ENCODE measurements at regions not wholly inside any gene's neighbourhood (a gene's known extent, or its start where the extent isn't known, plus 50 kb on each side); places are given as distances from the start of the nearest gene placed in this dataset.
"Not testable (repeated sequence)": the region's sequence is repeated elsewhere in the genome, so short reads cannot be mapped to it uniquely, and the experiment has no call there.

DNA sequence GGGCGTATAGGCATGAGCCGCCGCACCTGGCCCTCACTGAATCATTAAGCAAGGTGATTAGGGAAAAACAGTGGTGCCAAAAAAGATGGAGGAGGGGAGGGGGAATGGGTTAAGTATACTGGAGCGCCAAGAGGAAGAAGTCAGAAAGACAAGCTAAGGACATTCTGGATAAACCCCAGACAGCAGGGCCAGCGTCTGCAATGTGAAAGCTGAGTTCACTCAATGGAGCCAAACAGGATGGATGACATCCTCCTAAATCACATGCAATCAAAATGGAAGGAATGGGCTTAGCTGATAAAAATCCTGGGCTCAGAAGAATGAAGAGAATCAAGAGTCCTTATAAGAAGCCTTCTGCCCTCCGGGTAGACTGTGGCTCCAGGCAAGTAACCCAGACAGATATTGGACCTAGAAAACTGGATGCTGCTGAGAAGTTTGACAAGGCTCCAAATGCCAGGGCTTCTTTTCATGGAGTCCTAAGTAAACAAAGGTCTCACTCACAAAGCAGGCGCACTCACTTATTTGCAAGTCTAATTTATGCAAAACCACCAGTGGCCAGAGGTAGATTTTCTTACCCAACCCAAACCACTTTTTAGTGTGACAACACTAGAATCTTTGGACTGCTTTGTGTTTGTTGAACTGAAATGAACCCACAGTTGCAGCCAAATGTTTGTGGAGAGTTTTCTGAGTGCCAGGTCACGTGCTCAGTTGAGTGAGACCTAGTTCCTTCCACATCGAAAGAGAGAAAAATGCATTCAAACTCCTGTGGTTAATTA is 519.1 kb upstream of the AUTS2 start:
- no peaks in the 10 kb centered on the region for H3K27me3 Mint-ChIP-seq
- H3K36me3 Mint-ChIP-seq: no peaks in the 10 kb centered on the region
- CTCF ChIA-PET: no interaction called here
- H3K4me3 Mint-ChIP-seq: no peak overlapping the region
- no peak overlapping the region for H3K27ac Mint-ChIP-seq
- no peaks in the 10 kb centered on the region for H3K4me1 Mint-ChIP-seq
- peaks cover 19% of the 10 kb centered on the region for H3K9me3 Mint-ChIP-seq (ENCODE audit: low read depth)
- DNase-seq (no peak), ATAC-seq (no peak)

DNA sequence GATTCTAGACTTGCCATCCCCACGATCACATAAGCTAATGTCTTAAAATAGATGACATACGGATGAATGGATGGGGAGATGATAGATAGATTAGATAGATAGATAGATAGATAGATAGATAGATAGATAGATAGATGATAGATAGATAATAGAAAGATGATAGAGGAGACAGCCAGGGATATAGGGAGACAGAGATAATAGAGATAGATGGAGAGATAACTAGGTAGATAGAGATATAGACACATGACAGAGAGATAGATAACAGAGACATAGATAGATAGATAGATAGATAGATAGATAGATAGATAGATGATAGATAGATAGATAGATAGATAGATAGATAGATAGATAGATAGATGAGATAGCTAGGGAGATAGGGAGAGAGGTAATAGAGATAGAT is 511.0 kb upstream of the AUTS2 start:
- H3K36me3 Mint-ChIP-seq, H3K27ac Mint-ChIP-seq, DNase-seq, H3K4me3 Mint-ChIP-seq, H3K27me3 Mint-ChIP-seq, H3K4me1 Mint-ChIP-seq, CTCF ChIA-PET, ATAC-seq: not testable (repeated sequence)
- H3K9me3 Mint-ChIP-seq (ENCODE audit: low read depth): peaks cover 17% of the 10 kb centered on the region

DNA sequence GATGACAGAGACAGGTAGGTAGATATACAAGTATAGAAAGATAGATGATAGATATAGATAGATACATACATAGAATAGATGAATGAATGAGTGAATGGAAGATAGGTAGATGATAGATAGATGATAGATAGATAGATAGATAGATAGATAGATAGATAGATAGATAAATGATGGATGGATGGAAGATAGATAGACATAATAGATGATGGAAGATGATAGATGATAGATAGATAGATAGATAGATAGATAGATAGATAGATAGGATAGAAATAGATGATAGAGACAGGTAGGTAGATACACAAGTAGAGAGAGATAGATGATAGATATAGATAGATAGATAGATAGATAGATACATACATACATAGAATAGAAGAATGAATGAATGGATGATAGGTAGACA is 510.1 kb upstream of the AUTS2 start:
- no peak for ATAC-seq
- Mint-ChIP-seq H3K4me1 (no peaks in the 10 kb centered on the region), H3K27ac (no peak overlapping the region), H3K9me3 (ENCODE audit: low read depth) (peaks cover 14% of the 10 kb centered on the region), H3K4me3 (no peak overlapping the region), H3K27me3 (no peaks in the 10 kb centered on the region), H3K36me3 (no peaks in the 10 kb centered on the region)
- DNase-seq: no peak
- CTCF ChIA-PET: no interaction called here

DNA sequence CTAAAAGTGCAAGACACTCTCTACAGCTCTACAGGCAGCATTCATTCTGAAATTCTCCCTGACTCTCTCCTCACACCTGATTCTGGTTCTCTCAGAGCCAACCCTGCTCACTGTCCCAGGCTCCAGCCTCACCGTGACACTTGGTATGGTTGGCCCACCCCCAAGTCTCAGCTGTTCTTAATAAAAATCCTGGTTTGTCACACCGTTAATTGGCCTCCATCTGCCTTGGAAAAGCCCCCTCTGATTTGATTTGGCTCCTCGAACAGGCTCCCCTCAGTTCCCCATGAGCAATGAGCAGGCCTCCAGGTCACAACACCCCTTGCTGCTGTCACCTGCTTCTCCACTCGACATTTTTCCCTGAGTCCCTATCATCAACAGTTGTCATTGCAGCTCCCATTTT is 507.3 kb upstream of the AUTS2 start:
- no peaks in the 10 kb centered on the region for H3K36me3 Mint-ChIP-seq
- CTCF ChIA-PET: no interaction called here
- ATAC-seq: no peak
- no peaks in the 10 kb centered on the region for H3K27me3 Mint-ChIP-seq
- H3K27ac Mint-ChIP-seq: no peak overlapping the region
- DNase-seq: no peak
- no peaks in the 10 kb centered on the region for H3K4me1 Mint-ChIP-seq
- H3K9me3 Mint-ChIP-seq (ENCODE audit: low read depth): peaks cover 23% of the 10 kb centered on the region
- H3K4me3 Mint-ChIP-seq: no peak overlapping the region

- DNase-seq (no peak), ATAC-seq (no peak)
- Mint-ChIP-seq H3K4me3 (no peak overlapping the region), H3K4me1 (no peaks in the 10 kb centered on the region), H3K36me3 (no peaks in the 10 kb centered on the region), H3K27ac (no peak overlapping the region), H3K9me3 (ENCODE audit: low read depth) (peaks cover 20% of the 10 kb centered on the region), H3K27me3 (no peaks in the 10 kb centered on the region)
- CTCF ChIA-PET: no interaction called here
Observed at GRCh38 chr7:69091521-69091920, 506.8 kb upstream of the AUTS2 start.

- ATAC-seq: no peak
- Mint-ChIP-seq H3K27ac (no peak overlapping the region), H3K4me1 (no peaks in the 10 kb centered on the region), H3K9me3 (ENCODE audit: low read depth) (peaks cover 15% of the 10 kb centered on the region), H3K36me3 (no peaks in the 10 kb centered on the region), H3K27me3 (no peaks in the 10 kb centered on the region), H3K4me3 (no peak overlapping the region)
- DNase-seq: no peak
- CTCF ChIA-PET: no interaction called here
Observed at GRCh38 chr7:69095127-69095526, 503.1 kb upstream of the AUTS2 start.

DNA sequence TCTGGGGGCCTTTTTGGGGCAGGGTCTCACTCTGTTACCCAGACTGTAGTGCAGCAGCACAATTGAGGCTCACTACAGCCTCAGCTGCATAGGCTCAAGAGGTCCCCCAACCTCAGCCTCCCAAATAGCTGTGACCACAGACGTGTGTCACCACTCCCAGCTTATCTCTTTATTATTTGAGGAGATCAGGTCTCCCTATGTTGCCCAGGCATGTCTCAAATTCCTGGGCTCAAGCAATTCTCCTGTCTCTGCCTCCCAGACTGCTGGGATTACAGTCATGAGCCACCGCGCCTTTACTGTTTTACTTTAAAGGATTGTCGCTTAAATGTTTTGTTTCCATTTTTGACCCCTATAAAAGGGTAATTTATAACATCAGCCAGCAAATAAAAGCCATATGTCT is 502.6 kb upstream of the AUTS2 start:
- Mint-ChIP-seq H3K4me3 (no peak overlapping the region), H3K27ac (no peak overlapping the region), H3K36me3 (no peaks in the 10 kb centered on the region), H3K9me3 (ENCODE audit: low read depth) (peaks cover 15% of the 10 kb centered on the region), H3K27me3 (no peaks in the 10 kb centered on the region), H3K4me1 (no peaks in the 10 kb centered on the region)
- ATAC-seq (no peak), DNase-seq (no peak)
- CTCF ChIA-PET: no interaction called here

DNA sequence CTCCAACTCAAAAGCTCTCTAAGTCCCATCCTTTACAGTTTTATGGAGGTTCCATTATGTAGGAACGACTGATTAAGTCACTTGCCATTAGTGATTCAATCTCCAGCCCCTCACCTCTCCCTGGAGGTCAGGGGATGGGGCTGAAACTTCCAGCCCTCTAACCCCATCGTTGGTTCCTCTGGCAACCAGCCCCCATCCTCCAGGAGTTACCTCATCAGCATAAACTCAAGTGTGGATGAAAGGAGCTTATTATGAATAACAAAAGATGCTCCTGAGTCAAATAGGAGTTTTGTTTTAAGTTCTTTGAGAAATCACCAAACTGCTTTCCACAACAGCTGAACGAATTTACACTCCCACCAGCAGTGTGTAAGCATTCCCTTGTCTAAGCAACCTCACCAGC is 494.3 kb upstream of the AUTS2 start:
- CTCF ChIA-PET: no interaction called here
- ATAC-seq (no peak), DNase-seq (no peak)
- H3K4me3 Mint-ChIP-seq: no peak overlapping the region
- no peaks in the 10 kb centered on the region for H3K36me3 Mint-ChIP-seq
- H3K27ac Mint-ChIP-seq: no peak overlapping the region
- H3K9me3 Mint-ChIP-seq (ENCODE audit: low read depth): peaks cover 7% of the 10 kb centered on the region
- H3K4me1 Mint-ChIP-seq: no peaks in the 10 kb centered on the region
- no peaks in the 10 kb centered on the region for H3K27me3 Mint-ChIP-seq

GRCh38 chr7:69105092-69105491 is 493.2 kb upstream of the AUTS2 start:
- Mint-ChIP-seq H3K27ac (no peak overlapping the region), H3K36me3 (no peaks in the 10 kb centered on the region), H3K4me1 (no peaks in the 10 kb centered on the region), H3K9me3 (ENCODE audit: low read depth) (peaks cover 7% of the 10 kb centered on the region), H3K27me3 (no peaks in the 10 kb centered on the region), H3K4me3 (no peak overlapping the region)
- DNase-seq (no peak), ATAC-seq (no peak)
- CTCF ChIA-PET: no interaction called here

GRCh38 chr7:69105981-69106380 is 492.3 kb upstream of the AUTS2 start:
- Mint-ChIP-seq H3K36me3 (no peaks in the 10 kb centered on the region), H3K27ac (no peak overlapping the region), H3K9me3 (ENCODE audit: low read depth) (peaks cover 12% of the 10 kb centered on the region), H3K4me1 (no peaks in the 10 kb centered on the region), H3K4me3 (no peak overlapping the region), H3K27me3 (no peaks in the 10 kb centered on the region)
- CTCF ChIA-PET: no interaction called here
- no peak for DNase-seq
- ATAC-seq: no peak

- CTCF ChIA-PET, ATAC-seq, H3K27ac Mint-ChIP-seq, DNase-seq, H3K27me3 Mint-ChIP-seq, H3K4me3 Mint-ChIP-seq, H3K36me3 Mint-ChIP-seq, H3K4me1 Mint-ChIP-seq: not testable (repeated sequence)
- H3K9me3 Mint-ChIP-seq (ENCODE audit: low read depth): peaks cover 12% of the 10 kb centered on the region
Observed at GRCh38 chr7:69106449-69106848, 491.8 kb upstream of the AUTS2 start.

DNA sequence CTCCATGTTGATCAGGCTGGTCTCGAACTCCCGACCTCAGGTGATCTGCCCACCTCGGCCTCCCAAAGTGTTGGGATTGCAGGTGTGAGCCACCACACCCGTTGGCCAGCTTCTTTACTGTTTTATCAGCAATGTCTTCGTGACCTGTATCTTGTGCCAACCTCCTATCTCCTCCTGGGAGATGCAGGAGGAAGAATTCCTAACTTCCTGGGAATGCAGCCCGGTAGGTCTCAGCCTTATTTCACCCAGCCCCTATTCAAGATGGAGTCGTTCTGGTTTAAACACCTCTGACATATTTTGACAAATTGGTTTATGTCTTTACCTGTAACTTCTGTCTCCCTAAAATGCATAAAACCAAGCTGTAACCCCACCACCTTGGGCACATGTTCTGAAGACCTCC is 491.3 kb upstream of the AUTS2 start:
- H3K4me1 Mint-ChIP-seq; H3K4me3 Mint-ChIP-seq; CTCF ChIA-PET; H3K36me3 Mint-ChIP-seq; H3K27me3 Mint-ChIP-seq; H3K9me3 Mint-ChIP-seq (ENCODE audit: low read depth); ATAC-seq; H3K27ac Mint-ChIP-seq; DNase-seq: not testable (repeated sequence)

GRCh38 chr7:69108097-69108496 is 490.2 kb upstream of the AUTS2 start:
- H3K27ac Mint-ChIP-seq: no peak overlapping the region
- CTCF ChIA-PET: no interaction called here
- no peaks in the 10 kb centered on the region for H3K4me1 Mint-ChIP-seq
- DNase-seq: no peak
- no peak for ATAC-seq
- H3K27me3 Mint-ChIP-seq: no peaks in the 10 kb centered on the region
- H3K4me3 Mint-ChIP-seq: no peak overlapping the region
- peaks cover 7% of the 10 kb centered on the region for H3K9me3 Mint-ChIP-seq (ENCODE audit: low read depth)
- no peaks in the 10 kb centered on the region for H3K36me3 Mint-ChIP-seq

- no peaks in the 10 kb centered on the region for H3K4me1 Mint-ChIP-seq
- peaks cover 7% of the 10 kb centered on the region for H3K9me3 Mint-ChIP-seq (ENCODE audit: low read depth)
- CTCF ChIA-PET: no interaction called here
Observed at GRCh38 chr7:69109246-69109645, 489.0 kb upstream of the AUTS2 start.

GRCh38 chr7:69109879-69110278 is 488.4 kb upstream of the AUTS2 start:
- Mint-ChIP-seq H3K4me3 (no peak overlapping the region), H3K4me1 (no peaks in the 10 kb centered on the region), H3K27ac (no peak overlapping the region), H3K27me3 (no peaks in the 10 kb centered on the region), H3K36me3 (no peaks in the 10 kb centered on the region), H3K9me3 (ENCODE audit: low read depth) (peaks cover 7% of the 10 kb centered on the region)
- ATAC-seq: no peak
- no peak for DNase-seq
- CTCF ChIA-PET: no interaction called here

More at GRCh38 chr7:69109246-69109645, 489.0 kb upstream of the AUTS2 start:
- Mint-ChIP-seq H3K4me3 (no peak overlapping the region), H3K27ac (no peak overlapping the region), H3K27me3 (no peaks in the 10 kb centered on the region), H3K36me3 (no peaks in the 10 kb centered on the region)
- DNase-seq (no peak), ATAC-seq (no peak)
